Stimulated activated naive B cell treated with anti-CD40 and anti-IgM and Interleukin-4, amounts not matched to agents 10 μg/mL and 1 μg/mL and 100 μg/mL, for 72 hours (primary cell): ENCODE measurements at regions not wholly inside any gene's neighbourhood (a gene's known extent, or its start where the extent isn't known, plus 50 kb on each side); places are given as distances from the start of the nearest gene placed in this dataset.

Source experiments
- ATAC-seq, 2 donors: fragments of 150-1000 bp; cut with Tn5 transposase; replicated peaks; 2 replicates each; pipeline ENCODE4 v1.10.0; 2021; ENCODE audit warnings: moderate library complexity in 1 of 2
- DNase-seq: peaks from one replicate; pipeline ENCODE4 v3.0.0; 2021
- H3K27ac Mint-ChIP-seq: one replicate; pipeline ENCODE4 v1.8.0; 2022; ENCODE audit warnings: mild to moderate bottlenecking, mixed read lengths
- H3K27me3 Mint-ChIP-seq, 2 donors: one replicate each; pipeline ENCODE4 v1.8.0; 2022; ENCODE audit warnings: mixed read lengths in 2 of 2
- H3K36me3 Mint-ChIP-seq, 2 donors: one replicate each; pipeline ENCODE4 v1.8.0; 2022; ENCODE audit warnings: mixed read lengths in 2 of 2, mild to moderate bottlenecking in 1 of 2
- H3K4me1 Mint-ChIP-seq, 2 donors: one replicate each; pipeline ENCODE4 v1.8.0; 2022; ENCODE audit warnings: mixed read lengths in 2 of 2, mild to moderate bottlenecking in 1 of 2
- H3K4me3 Mint-ChIP-seq, 2 donors: one replicate each; pipeline ENCODE4 v1.8.0; 2022; ENCODE audit warnings: mild to moderate bottlenecking in 2 of 2, mixed read lengths in 2 of 2, moderate library complexity in 1 of 2
- H3K9me3 Mint-ChIP-seq, 2 donors: one replicate each; pipeline ENCODE4 v1.8.0; 2022; ENCODE audit warnings: mixed read lengths in 2 of 2, mild to moderate bottlenecking in 1 of 2

DNA sequence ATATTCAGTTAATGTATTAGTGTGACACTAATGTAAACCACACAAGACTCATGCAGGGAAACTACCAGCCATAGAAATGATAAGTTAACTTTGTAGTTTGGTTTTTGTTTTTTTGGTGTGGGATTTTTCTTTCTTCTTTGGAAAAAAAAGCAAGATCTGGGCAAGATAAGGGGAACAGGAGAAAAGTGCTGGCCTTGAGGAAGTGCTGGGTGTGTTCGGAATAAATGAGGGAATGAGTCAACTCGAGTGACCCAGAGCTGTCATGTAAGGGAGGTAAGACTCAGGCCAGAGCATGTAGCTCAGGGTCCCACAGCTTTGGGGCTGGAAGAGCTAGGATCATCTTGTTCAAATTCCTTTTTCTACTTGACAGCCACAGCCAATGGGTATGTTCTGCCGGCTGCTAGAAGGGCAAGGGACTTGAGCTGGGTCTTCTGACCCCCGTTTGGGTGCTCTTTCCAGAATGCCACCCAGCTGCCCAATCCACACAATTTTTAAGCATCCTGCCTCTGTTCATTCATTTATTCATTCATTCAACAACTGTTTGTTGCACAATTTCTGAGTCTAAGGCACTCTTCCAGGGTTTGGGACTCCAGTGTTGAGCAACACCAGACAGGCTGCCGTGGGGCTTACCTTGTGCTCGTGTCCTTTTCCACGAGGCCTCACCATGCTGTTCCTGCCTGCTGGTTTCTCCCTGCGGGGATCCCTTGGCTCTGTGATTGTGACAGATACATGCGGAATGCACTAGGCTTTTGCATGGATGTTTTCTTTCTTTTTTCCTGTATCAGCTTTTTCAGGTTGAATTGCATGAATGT lies 54.5 kb downstream of the CLDN34 start:
- ATAC-seq, result no peak
- Mint-ChIP-seq H3K27me3 (peaks cover 0 to 4% of the 10 kb centered on the region in 2 donors), H3K4me3 (no peak overlapping the region)

DNA sequence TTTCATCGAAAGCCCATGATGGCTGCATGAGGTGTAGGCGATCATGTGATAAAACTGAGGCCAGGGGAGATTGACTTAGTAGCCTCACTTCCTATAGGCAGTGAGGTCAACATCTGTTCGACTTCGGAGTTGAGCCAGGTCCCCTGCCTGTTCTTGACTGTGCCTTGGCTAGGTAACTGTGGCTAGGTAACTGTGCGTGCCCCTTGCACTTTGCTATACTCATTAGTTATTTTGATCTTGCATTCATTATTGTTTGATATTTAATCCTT lies 55.0 kb downstream of the CLDN34 start:
- peaks cover 17 to 40% of the 10 kb centered on the region in 2 donors for H3K4me1 Mint-ChIP-seq
- no peaks in the 10 kb centered on the region for H3K9me3 Mint-ChIP-seq
- ATAC-seq, result no peak
- H3K36me3 Mint-ChIP-seq, result peaks cover 13 to 26% of the 10 kb centered on the region in 2 donors
- no peak overlapping the region for H3K27ac Mint-ChIP-seq
- H3K27me3 Mint-ChIP-seq, result no peaks in the 10 kb centered on the region
- H3K4me3 Mint-ChIP-seq, result no peak overlapping the region
- no peak for DNase-seq

More for the DNA sequence above, 54.5 kb downstream of the CLDN34 start:
- DNase-seq, result no peak
- Mint-ChIP-seq H3K27ac (peak overlapping the region; percentile 38), H3K4me1 (peaks cover 20 to 44% of the 10 kb centered on the region in 2 donors), H3K36me3 (peaks cover 15 to 28% of the 10 kb centered on the region in 2 donors), H3K9me3 (no peaks in the 10 kb centered on the region)

DNA sequence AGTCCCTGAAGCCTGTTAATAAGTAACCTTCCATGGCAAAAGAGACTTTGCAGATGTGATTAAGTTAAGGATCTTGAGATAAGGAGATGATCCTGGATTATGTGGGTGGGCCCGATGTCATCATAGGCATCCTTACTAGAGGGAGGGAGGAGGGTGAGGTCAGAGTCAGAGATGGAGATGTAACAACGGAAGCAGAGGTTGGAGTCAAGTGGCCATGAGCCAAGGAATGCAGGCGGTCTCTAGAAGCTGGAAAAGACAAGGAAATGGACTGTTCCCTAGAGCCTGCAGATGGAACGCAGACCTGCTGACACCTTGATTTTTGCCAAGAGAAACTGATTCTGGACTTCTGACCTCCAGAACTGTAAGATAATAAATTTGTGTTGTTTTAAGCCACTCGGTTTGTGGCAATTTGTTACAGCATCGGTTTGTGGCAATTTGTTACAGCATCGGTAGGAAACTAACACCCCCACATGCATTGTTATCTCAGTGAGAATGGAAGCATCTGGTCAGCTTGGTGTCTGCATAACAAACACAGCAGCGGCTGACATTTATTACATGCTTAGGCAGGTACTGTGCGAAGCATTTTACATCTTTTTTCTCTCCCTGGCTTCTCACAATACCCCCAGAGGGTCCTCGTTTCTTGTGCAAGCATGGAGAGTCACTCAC lies 55.6 kb downstream of the CLDN34 start:
- no peak for DNase-seq
- peaks cover 16 to 29% of the 10 kb centered on the region in 2 donors for H3K36me3 Mint-ChIP-seq
- H3K27ac Mint-ChIP-seq, result no peak overlapping the region
- no peak for ATAC-seq
- H3K9me3 Mint-ChIP-seq, result no peaks in the 10 kb centered on the region
- no peaks in the 10 kb centered on the region for H3K27me3 Mint-ChIP-seq
- no peak overlapping the region for H3K4me3 Mint-ChIP-seq
- peaks cover 20 to 40% of the 10 kb centered on the region in 2 donors for H3K4me1 Mint-ChIP-seq

DNA sequence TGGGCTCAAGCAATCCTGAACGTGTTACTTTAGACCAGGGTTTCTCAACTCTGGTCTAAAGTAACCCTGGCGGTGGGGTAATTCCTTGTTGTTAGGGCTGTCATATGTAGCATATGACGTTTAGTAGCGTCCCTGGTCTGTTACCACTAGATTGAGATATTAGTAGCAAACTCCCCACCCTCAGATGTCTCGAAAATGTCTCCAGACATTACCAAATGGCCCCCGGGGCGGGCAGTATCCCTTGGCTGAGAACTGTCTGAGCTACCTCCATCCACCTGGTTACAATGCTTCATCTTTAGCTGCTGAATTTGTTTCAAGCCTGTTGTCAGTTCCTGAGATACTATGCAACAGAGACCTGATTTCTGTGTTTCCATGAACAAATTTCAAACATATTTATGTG lies 56.7 kb downstream of the CLDN34 start:
- Mint-ChIP-seq H3K27me3 (no peaks in the 10 kb centered on the region), H3K27ac (no peak overlapping the region), H3K36me3 (peaks cover 16 to 30% of the 10 kb centered on the region in 2 donors), H3K9me3 (no peaks in the 10 kb centered on the region), H3K4me3 (no peak overlapping the region), H3K4me1 (peaks cover 20 to 39% of the 10 kb centered on the region in 2 donors)
- DNase-seq (no peak), ATAC-seq (no peak)

DNA sequence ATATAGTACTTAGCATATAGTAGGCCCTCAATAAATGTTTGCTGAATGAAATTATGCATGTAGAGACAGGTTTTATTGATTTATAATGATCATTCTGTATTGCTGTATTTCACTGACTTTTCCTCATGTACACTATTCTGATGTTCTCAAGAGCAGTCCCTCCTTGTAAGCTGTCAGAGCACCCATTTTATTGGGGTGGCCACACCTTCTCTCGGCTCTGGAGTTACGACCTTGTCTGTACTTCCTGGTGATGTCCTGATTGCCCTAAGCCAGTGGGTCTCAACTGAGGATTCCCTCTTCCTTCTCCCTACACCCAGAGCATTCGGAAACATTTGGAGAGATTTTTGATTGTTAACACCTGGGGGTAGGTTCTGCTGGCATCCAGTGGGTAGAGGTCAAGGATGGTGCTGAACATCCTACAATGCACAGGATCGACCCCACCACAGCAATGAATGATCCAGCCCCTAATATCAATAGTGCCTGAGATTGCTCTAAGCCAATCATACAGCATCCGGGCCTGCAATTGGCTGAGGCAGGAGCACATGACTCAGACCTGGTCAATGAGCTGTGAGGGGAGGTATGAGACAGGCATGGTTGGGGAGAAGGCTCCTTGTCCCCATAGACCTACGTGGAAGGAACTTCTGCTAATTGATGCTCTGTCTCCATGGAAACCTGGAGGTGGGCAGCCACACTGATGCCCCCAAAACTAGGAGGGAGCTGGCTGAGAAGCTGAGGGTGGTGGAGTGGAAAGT lies 58.8 kb downstream of the CLDN34 start:
- DNase-seq, result no peak
- peaks cover 16 to 26% of the 10 kb centered on the region in 2 donors for H3K36me3 Mint-ChIP-seq
- ATAC-seq, result peak; percentile 31 to 38
- H3K9me3 Mint-ChIP-seq, result no peaks in the 10 kb centered on the region
- H3K27me3 Mint-ChIP-seq, result no peaks in the 10 kb centered on the region
- H3K27ac Mint-ChIP-seq, result no peak overlapping the region
- peaks cover 25 to 36% of the 10 kb centered on the region in 2 donors for H3K4me1 Mint-ChIP-seq
- no peak overlapping the region for H3K4me3 Mint-ChIP-seq

DNA sequence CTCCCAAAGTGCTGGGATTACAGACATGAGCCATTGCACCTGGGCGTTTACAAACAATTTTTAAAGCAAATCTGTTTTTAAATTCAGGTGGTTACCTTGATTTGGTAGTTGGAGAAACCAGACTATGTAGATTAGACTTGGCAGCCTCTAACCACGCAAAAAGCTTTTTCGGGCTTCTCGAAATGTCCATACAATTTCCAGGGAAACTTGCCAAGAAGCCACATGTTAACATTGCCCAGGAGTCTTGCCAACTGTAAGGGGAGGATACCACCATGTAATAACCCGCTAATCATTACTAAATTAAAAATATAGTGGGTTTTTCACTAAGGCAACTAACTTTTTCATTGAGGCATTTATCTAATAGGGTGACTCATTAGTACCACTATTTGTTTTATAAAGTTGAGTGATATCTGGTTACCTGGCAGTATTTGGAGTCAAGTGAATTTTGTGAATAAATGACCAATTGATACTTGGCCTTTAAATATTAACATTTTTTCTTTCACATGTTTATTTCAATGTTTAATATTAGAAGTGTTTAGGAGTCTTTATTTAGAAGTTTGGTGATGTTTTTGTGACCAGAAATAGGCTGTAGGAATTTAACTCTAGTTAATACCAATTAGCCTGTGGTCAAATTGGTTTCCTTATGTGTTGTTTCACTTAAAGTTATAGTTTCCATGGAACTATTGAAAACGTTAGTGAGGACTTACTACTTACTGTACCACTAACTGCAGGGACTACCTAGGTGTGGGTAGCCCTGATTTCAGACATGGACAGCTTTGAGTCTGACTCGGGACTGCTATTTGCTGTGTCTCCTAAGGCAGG lies 61.3 kb downstream of the CLDN34 start:
- peaks cover 11 to 22% of the 10 kb centered on the region in 2 donors for H3K36me3 Mint-ChIP-seq
- no peaks in the 10 kb centered on the region for H3K9me3 Mint-ChIP-seq
- no peaks in the 10 kb centered on the region for H3K27me3 Mint-ChIP-seq
- DNase-seq (no peak), ATAC-seq (peak; percentile 45 to 50)
- no peak overlapping the region for H3K27ac Mint-ChIP-seq
- H3K4me3 Mint-ChIP-seq, result no peak overlapping the region
- H3K4me1 Mint-ChIP-seq, result peaks cover 27 to 42% of the 10 kb centered on the region in 2 donors

DNA sequence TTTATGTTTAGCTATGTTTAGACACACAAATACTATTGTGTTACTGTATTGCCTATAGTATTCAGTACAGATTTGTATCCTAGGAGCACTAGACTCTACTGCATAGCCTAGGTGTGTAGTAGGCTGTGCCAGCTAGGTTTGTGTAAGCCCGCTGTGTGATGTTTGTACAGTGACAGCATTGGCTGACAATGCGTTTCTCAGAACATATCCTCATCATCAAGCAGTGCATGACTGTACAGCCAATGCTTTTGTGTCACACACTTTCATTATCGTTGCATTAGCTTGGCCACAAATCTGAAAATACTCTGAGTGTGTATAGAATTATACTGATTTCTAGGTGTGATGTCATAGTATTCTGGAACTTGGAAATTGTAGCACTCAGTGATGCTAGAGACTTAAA lies 63.4 kb downstream of the CLDN34 start:
- H3K27ac Mint-ChIP-seq, result peak overlapping the region; percentile 62

DNA sequence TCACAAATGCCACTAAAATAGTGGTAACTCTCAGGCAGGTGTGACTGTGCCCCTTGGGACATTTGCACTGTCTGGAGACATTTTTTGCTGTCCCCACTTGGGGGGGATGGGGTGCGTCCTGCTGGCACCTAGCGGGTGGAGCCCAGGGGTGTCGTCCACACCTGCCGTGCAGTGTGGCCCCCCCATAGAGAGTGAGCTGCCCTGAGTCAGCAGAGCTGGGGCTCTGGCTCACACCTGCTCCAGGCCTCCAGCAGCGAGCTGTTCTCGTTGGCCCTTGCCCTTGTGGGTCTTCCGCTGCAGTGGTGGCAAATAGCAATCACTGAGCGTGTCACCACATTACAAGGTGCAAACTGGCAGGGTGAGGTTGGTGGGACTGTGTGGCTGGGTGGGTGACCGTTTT lies 64.6 kb downstream of the CLDN34 start:
- peaks cover 20 to 47% of the 10 kb centered on the region in 2 donors for H3K4me1 Mint-ChIP-seq

More for the DNA sequence above, 63.4 kb downstream of the CLDN34 start:
- H3K4me1 Mint-ChIP-seq, result peaks cover 24 to 56% of the 10 kb centered on the region in 2 donors
- H3K9me3 Mint-ChIP-seq, result no peaks in the 10 kb centered on the region
- H3K36me3 Mint-ChIP-seq, result peaks cover 7 to 18% of the 10 kb centered on the region in 2 donors
- no peak for ATAC-seq
- no peak overlapping the region for H3K4me3 Mint-ChIP-seq
- DNase-seq, result no peak
- H3K27me3 Mint-ChIP-seq, result no peaks in the 10 kb centered on the region

DNA sequence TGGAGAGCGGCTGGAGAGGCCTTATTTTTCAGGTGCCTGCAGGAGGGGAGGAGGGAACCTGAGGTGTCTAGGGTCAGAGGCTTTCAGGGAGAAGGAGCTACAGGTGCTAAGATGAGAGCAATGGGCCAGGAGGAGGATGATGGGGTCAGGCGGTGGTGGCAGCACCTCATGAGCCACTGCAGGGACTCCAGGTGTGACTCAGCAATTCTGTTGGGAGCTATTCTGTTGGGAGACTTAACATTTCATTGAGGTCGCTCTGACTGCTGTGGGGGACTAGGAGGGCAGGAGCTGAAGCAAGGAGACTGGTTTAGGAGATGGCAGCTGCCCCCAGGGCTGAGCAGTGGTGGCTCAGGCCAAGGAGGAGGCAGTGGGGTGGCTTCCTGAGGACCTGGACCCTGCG lies 65.0 kb downstream of the CLDN34 start:
- Mint-ChIP-seq H3K27ac (peak overlapping the region; percentile 86), H3K36me3 (peaks cover 8 to 11% of the 10 kb centered on the region in 2 donors), H3K9me3 (no peaks in the 10 kb centered on the region), H3K27me3 (no peaks in the 10 kb centered on the region), H3K4me3 (peak overlapping the region; percentile 56 to 66), H3K4me1 (peaks cover 20 to 45% of the 10 kb centered on the region in 2 donors)
- ATAC-seq (peak in 1 of 2 donors; percentile 19), DNase-seq (no peak)

More for the DNA sequence above, 64.6 kb downstream of the CLDN34 start:
- DNase-seq (no peak), ATAC-seq (peak; percentile 69 to 77)
- no peaks in the 10 kb centered on the region for H3K9me3 Mint-ChIP-seq
- H3K36me3 Mint-ChIP-seq, result peaks cover 10 to 14% of the 10 kb centered on the region in 2 donors
- H3K27ac Mint-ChIP-seq, result peak overlapping the region; percentile 86
- no peaks in the 10 kb centered on the region for H3K27me3 Mint-ChIP-seq
- H3K4me3 Mint-ChIP-seq, result peak overlapping the region; percentile 56 to 66

DNA sequence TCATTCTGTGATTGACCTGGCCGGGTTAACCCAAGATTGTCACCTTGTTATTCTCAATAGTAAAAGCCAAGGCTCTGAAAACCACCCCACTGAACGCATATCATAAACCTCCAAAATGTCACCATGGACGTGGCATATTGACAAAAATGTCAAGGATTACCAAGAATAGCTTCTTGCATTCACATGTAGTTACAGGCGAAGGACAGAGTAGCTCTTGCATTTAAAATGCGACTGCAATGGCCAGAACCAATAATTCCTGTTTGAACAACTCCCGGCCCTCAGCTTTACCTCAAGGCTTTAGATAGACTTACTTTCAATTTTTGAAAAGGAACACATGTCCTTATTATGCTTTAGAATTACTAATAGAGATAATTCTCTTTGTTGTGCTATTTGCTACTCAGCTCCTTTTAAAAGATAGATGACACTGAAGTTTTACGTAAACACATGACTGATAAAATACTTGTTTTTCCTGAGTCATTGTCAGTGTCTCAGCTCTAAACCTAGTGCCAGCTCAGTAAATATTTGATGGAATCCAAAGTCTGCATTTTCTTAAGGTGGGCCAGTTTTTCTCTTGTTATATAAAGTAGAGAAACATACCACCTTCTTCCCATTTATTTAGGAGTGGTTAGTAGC lies 66.3 kb downstream of the CLDN34 start:
- no peak for ATAC-seq
- H3K4me3 Mint-ChIP-seq, result no peak overlapping the region
- H3K27ac Mint-ChIP-seq, result no peak overlapping the region

DNA sequence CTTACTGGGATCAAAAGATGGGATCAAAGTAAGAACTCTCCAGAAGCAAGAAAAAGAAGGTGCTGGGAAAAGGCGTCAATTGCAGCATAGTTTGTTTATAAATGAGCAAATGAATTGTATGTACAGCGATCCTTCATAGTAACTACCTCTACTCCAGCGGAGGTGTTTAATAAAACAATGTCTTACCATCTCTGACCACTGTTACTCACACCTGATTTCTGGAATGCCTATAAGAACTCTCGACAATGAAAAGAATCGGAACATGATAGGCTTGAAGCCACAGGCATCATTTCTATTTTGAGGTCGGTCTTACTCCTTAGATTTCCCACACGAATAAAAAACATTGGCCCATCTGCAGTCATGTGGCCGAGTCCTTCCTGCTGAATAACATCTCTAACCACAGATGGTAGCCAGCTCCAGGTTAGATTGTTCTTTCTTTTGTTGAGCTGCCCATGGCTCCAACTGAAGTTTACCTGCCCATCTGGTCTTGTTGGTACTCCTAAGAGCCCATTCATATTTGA lies 67.6 kb downstream of the CLDN34 start:
- ATAC-seq (no peak), DNase-seq (no peak)
- no peaks in the 10 kb centered on the region for H3K9me3 Mint-ChIP-seq
- H3K4me1 Mint-ChIP-seq, result peaks cover 11 to 37% of the 10 kb centered on the region in 2 donors
- no peaks in the 10 kb centered on the region for H3K27me3 Mint-ChIP-seq
- H3K27ac Mint-ChIP-seq, result no peak overlapping the region
- peaks cover 5 to 6% of the 10 kb centered on the region in 2 donors for H3K36me3 Mint-ChIP-seq
- no peak overlapping the region for H3K4me3 Mint-ChIP-seq

More for the DNA sequence above, 66.3 kb downstream of the CLDN34 start:
- Mint-ChIP-seq H3K36me3 (peaks cover 5 to 6% of the 10 kb centered on the region in 2 donors), H3K27me3 (no peaks in the 10 kb centered on the region), H3K9me3 (no peaks in the 10 kb centered on the region), H3K4me1 (peaks cover 17 to 37% of the 10 kb centered on the region in 2 donors)
- no peak for DNase-seq

DNA sequence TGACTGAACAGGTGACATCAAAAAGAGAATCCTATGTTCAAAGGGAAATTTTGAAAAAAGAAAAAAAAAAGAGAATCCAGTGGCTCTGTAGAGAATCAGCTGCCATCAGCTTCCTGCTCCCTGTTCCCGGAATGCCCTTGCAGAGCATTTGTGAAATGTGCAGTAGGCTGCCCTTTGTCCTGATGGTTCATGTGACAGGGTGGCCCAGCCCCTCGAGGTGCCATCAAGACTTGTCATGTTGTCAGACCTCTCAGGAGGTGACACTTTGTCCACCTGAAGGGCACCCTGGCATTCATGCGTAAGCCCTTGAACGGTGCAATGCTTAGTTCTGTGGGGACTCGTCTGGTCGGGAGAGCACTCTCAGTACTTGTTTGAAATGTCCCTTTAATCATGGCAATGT lies 71.4 kb downstream of the CLDN34 start:
- H3K4me3 Mint-ChIP-seq, result no peak overlapping the region
- peaks cover 3 to 6% of the 10 kb centered on the region in 2 donors for H3K36me3 Mint-ChIP-seq
- H3K27ac Mint-ChIP-seq, result no peak overlapping the region
- H3K4me1 Mint-ChIP-seq, result peaks cover 8 to 24% of the 10 kb centered on the region in 2 donors
- no peak for DNase-seq
- H3K27me3 Mint-ChIP-seq, result no peaks in the 10 kb centered on the region
- no peak for ATAC-seq
- H3K9me3 Mint-ChIP-seq, result no peaks in the 10 kb centered on the region
